NCI-H1694 (cell line): ENCODE measurements at regions not wholly inside any gene's neighbourhood (a gene's known extent, or its start where the extent isn't known, plus 50 kb on each side); places are given as distances from the start of the nearest gene placed in this dataset.

Experiments
- DNase-seq: peaks from one replicate; lab custom pipeline; 2025; lab: John Stamatoyannopoulos, UW

GRCh38 chr7:33661430-33662160 is 243.7 kb upstream of the BMPER start:
- no peak for DNase-seq

- no peak for DNase-seq
Observed at GRCh38 chr7:33666531-33666930, 238.8 kb upstream of the BMPER start.

GRCh38 chr7:33667196-33667595 is 238.1 kb upstream of the BMPER start:
- DNase-seq: no peak

GRCh38 chr7:33669251-33669670 is 236.1 kb upstream of the BMPER start:
- no peak for DNase-seq

- DNase-seq: no peak
Observed at GRCh38 chr7:33671531-33672262, 233.6 kb upstream of the BMPER start.

GRCh38 chr7:33673029-33673700 is 232.2 kb upstream of the BMPER start:
- no peak for DNase-seq

- DNase-seq: no peak
Observed at GRCh38 chr7:33674804-33675411, 230.4 kb upstream of the BMPER start.

GRCh38 chr7:33677556-33677955 is 227.8 kb upstream of the BMPER start:
- DNase-seq: no peak

GRCh38 chr7:33678569-33679335 is 226.6 kb upstream of the BMPER start:
- DNase-seq: peak; percentile 16

- no peak for DNase-seq
Observed at GRCh38 chr7:33680682-33681081, 224.7 kb upstream of the BMPER start.

- DNase-seq: no peak
Observed at GRCh38 chr7:33685503-33685902, 219.8 kb upstream of the BMPER start.

GRCh38 chr7:33685981-33686683 is 219.2 kb upstream of the BMPER start:
- no peak for DNase-seq

- no peak for DNase-seq
Observed at GRCh38 chr7:33687625-33688024, 217.7 kb upstream of the BMPER start.

- no peak for DNase-seq
Observed at GRCh38 chr7:33691180-33691579, 214.2 kb upstream of the BMPER start.

- DNase-seq: no peak
Observed at GRCh38 chr7:33692956-33693355, 212.4 kb upstream of the BMPER start.

GRCh38 chr7:33694006-33694405 is 211.3 kb upstream of the BMPER start:
- no peak for DNase-seq

GRCh38 chr7:33697616-33698015 is 207.7 kb upstream of the BMPER start:
- DNase-seq: no peak

GRCh38 chr7:33698041-33698440 is 207.3 kb upstream of the BMPER start:
- no peak for DNase-seq

GRCh38 chr7:33698692-33699128 is 206.6 kb upstream of the BMPER start:
- no peak for DNase-seq

GRCh38 chr7:33700001-33700899 is 205.1 kb upstream of the BMPER start:
- DNase-seq: no peak
